Body of pancreas (tissue), 4 donors: ENCODE measurements at regions not wholly inside any gene's neighbourhood (a gene's known extent, or its start where the extent isn't known, plus 50 kb on each side); places are given as distances from the start of the nearest gene placed in this dataset.
A peak's percentile ranks its signal among the peaks of the same experiment; 100 is the strongest.

Experiments
- ATAC-seq: fragments of 150-250 bp; one replicate; pipeline ENCODE4 v1.9.1; 2016
- DNase-seq, 4 donors: peaks; one replicate each; pipeline ENCODE4 v3.0.0-alpha.2; 2019
- H3K27ac ChIP-seq, 4 donors: fragments of 200-600 bp; sonication (generic); 1 replicate in 3 of 4; 2 replicates in 1 of 4; pipeline versions ENCODE4 v1.5.1 to v1.6.1; 2016 to 2019; ENCODE audit warnings: mild to moderate bottlenecking in 1 of 4, mixed read lengths in 1 of 4, moderate library complexity in 1 of 4
- H3K27me3 ChIP-seq, 2 donors: fragments of 200-600 bp; sonication (generic); one replicate each; pipeline ENCODE4 v1.6.0; 2016; ENCODE audit warnings: mild to moderate bottlenecking in 1 of 2
- H3K36me3 ChIP-seq, 2 donors: fragments of 200-600 bp; sonication (generic); replicated peaks in 1 of 2; 2 replicates each; pipeline ENCODE4 v1.5.1; 2016; ENCODE audit warnings: low read depth in 2 of 2; ENCODE audit not compliant: insufficient read depth in 1 of 2
- H3K4me1 ChIP-seq: fragments of 200-600 bp; sonication (generic); one replicate; pipeline ENCODE4 v1.6.0; 2016
- H3K4me3 ChIP-seq, 2 donors: fragments of 200-600 bp; sonication (generic); 1 replicate in 1 of 2; 2 replicates in 1 of 2; pipeline ENCODE4 v1.5.1; 2016 to 2019
- H3K9me3 ChIP-seq, 3 donors: fragments of 200-600 bp; sonication (generic); 1 replicate in 2 of 3; 2 replicates in 1 of 3; pipeline ENCODE4 v1.5.1; 2016
- CTCF ChIP-seq, 7 experiments: fragments of 450-650 bp in 4 of 7; fragments of 200-600 bp in 3 of 7; sonication (generic) in 3 of 7; IDR thresholded peaks; one replicate each; pipeline ENCODE4 v1.5.1; 2016 to 2019; ENCODE audit warnings: antibody characterized with exemption in 7 of 7
- POLR2A ChIP-seq, 3 donors: fragments of 450-650 bp; IDR thresholded peaks; one replicate each; pipeline ENCODE4 v1.6.1; 2016; ENCODE audit warnings: antibody characterized with exemption in 3 of 3, mild to moderate bottlenecking in 2 of 3
- WGBS, 2 donors: methylation state at CpG; one replicate each; pipeline ENCODE4 v1.1.5; 2017; 5-methylcytosine and 5-hydroxymethylcytosine counted together
- intact Hi-C: fragments of 100-400 bp; cut with DNase I; formaldehyde crosslinking; loops from one replicate; pipeline ENCODE4 v1.15.1; 2023

DNA sequence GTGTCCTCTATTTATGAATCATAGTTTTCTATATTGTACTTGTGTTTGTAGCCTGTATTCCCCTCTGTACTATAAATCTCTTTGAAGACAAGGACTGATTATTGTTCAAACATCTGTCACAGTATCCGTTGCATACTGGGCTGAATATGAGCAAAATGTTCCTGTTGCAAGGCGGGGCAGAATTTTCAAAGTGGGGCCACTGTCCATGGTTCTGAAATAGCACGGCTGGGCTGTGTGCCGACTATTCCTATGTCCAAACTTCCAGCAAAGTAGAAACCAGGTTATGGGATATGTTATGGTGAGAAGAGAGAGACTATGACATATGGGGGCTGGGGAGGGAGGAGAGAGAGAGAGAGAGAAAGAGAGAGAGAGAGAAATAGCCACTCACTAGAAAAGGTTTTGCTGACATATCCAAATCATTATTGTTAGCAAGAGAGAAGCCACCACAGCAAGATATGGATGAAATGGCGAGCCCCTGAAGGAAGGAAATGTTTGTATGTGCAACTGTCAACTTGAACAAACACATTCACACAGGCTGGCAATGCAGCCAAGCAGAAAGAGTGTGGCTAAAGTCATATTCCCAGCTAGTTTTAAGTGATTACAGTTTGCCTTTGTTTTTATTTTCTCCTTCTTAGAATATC, 107.0 kb upstream of the GPR12 start:
- Histone ChIP-seq H3K27me3 (no peaks in the 10 kb centered on the region), H3K27ac (no peak overlapping the region), H3K4me3 (no peak overlapping the region), H3K4me1 (no peaks in the 10 kb centered on the region), H3K36me3 (no peaks in the 10 kb centered on the region), H3K9me3 (no peaks in the 10 kb centered on the region)
- ATAC-seq (no peak), DNase-seq (peak in 1 of 4 donors; percentile 30)
- TF ChIP-seq CTCF (IDR thresholded peaks at IDR 0.05) (no peak), POLR2A (IDR thresholded peaks at IDR 0.05) (no peak)
- WGBS, 2 donors: 16 to 17% methylated on average over 5 of the region's 5 CpGs
- intact Hi-C loops: no loop called here

DNA sequence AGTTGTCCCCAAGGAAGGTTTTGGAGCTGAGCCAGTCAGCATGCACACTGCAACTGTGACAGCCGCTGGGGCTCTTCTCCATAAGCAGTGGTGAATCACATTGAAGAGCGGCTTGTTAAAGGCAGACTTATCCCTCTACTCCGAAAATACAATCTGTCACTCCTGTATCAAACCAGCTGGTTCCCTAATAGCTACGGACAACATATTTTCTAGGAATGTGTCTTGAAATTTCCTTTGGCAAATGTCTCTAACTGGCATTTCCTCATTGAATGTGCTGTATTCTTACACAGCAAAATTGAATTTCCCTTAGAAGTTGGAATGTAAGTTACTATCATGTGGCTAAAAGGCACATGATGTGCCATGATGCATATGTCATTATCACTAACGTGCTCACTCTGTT, 104.0 kb upstream of the GPR12 start:
- no peak for TF ChIP-seq POLR2A (IDR thresholded peaks at IDR 0.05)
- TF ChIP-seq CTCF (IDR thresholded peaks at IDR 0.05): no peak
- WGBS, 2 donors: 52 to 53% methylated on average over 5 of the region's 5 CpGs

DNA sequence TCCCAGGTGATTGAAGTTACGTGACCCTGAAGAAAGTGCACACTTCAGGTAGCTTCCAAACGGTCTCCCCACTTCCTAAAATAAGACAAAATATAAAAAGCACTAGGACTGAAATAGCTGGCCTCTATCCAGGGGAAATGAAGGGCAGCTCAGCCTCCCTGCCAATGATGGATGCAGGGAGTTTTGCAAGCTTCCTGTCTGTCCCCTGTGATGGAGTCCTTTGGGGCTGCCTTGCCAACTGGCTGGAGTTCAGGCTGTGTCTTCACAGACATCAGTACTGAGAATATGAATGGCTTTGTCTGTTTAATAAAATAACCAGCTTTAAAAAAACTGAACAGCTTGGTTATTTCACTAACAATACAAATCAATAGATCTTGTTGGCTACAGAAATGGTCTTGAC, 101.4 kb upstream of the GPR12 start:
- TF ChIP-seq CTCF (IDR thresholded peaks at IDR 0.05) (no peak), POLR2A (IDR thresholded peaks at IDR 0.05) (no peak)
- H3K4me1 ChIP-seq: no peaks in the 10 kb centered on the region
- no peak overlapping the region for H3K4me3 ChIP-seq
- intact Hi-C loops: no loop called here
- no peaks in the 10 kb centered on the region for H3K27me3 ChIP-seq
- ATAC-seq (no peak), DNase-seq (no peak)
- H3K9me3 ChIP-seq: no peaks in the 10 kb centered on the region
- no peaks in the 10 kb centered on the region for H3K36me3 ChIP-seq
- 30 to 37% methylated on average over 2 of the region's 2 CpGs for WGBS, 2 donors
- H3K27ac ChIP-seq: no peak overlapping the region

More for the DNA sequence above, 104.0 kb upstream of the GPR12 start:
- Histone ChIP-seq H3K27ac (no peak overlapping the region), H3K9me3 (no peaks in the 10 kb centered on the region), H3K4me3 (no peak overlapping the region), H3K4me1 (no peaks in the 10 kb centered on the region), H3K27me3 (no peaks in the 10 kb centered on the region), H3K36me3 (no peaks in the 10 kb centered on the region)
- intact Hi-C loops: no loop called here
- ATAC-seq: no peak
- no peak for DNase-seq

DNA sequence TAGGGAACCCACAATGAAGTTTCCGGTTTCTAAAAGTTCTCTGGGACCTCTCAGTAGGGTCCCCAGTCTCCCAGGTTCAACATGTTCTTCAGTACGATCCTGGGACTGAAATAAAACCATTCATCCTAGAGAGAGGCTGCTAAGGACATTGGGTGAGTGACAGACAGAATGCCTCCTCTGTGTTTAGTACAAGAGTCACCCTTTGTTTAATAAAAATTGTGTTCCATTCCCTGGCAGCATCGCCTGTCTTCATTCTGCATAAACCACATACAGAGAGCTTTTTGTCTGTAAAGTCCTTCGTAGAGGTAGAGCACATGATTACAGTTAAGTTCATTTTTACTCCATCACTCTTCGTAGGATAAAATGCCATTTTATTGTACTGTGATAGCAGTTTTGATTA, 95.3 kb upstream of the GPR12 start:
- intact Hi-C loops: no loop called here
- H3K27ac ChIP-seq: no peak overlapping the region

More for the DNA sequence above, 95.3 kb upstream of the GPR12 start:
- Histone ChIP-seq H3K27me3 (no peaks in the 10 kb centered on the region), H3K9me3 (no peaks in the 10 kb centered on the region), H3K4me3 (no peak overlapping the region), H3K4me1 (no peaks in the 10 kb centered on the region), H3K36me3 (no peaks in the 10 kb centered on the region)
- TF ChIP-seq POLR2A (IDR thresholded peaks at IDR 0.05): no peak
- TF ChIP-seq CTCF (IDR thresholded peaks at IDR 0.05): no peak
- no peak for DNase-seq
- WGBS, 2 donors: 28 to 31% methylated on average over 5 of the region's 5 CpGs
- no peak for ATAC-seq
